DMS153 (cell line): ENCODE measurements at regions not wholly inside any gene's neighbourhood (a gene's known extent, or its start where the extent isn't known, plus 50 kb on each side); places are given as distances from the start of the nearest gene placed in this dataset.
"Not testable (repeated sequence)": the region's sequence is repeated elsewhere in the genome, so short reads cannot be mapped to it uniquely, and the experiment has no call there.

Experiments
- DNase-seq: peaks from one replicate; lab custom pipeline; 2025; lab: John Stamatoyannopoulos, UW

DNA sequence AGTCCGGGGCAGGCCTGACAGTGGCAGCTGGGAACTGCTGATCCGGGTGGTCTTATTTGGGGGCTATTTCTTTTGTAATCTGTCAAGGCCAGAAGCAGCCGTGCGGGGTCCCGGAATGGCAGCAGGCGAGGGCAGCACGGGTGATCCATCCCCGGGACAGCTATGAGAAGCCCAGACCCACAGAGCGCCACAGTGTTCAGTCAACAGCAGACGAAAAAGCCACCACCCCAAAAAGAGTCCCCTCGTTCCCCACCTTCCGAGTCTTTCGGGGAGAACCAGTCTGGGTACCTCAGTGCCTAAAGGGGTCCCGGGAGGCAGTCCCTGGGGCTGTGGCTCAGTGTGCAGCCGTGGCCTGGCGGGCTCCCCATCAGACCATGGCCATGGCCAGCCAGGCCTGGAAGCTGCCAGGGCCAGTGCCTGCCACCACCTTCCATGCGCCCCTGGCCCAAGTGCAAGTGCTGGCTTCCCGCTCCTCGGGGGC is 125.1 kb upstream of the KCTD7 start:
- no peak for DNase-seq

DNA sequence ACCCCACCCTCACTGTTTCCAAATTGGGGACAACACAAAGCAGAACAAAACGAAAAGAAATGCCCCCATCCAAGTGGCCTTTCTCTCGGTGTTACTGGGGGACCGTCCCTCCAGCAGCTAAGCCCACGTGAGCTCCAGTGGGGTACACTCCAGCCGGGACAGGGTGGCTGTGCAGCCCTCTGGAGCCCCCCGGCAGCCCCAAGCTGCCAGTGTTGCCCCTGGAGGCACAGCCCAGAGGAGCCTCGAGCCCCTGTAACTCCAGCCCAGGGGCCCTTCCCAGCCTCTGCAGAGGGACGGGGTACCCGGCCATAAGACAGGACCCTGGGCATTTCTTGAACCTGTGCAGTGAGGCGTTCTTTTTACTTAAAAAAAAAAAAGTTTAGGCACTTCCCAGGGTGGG is 124.5 kb upstream of the KCTD7 start:
- DNase-seq = no peak

DNA sequence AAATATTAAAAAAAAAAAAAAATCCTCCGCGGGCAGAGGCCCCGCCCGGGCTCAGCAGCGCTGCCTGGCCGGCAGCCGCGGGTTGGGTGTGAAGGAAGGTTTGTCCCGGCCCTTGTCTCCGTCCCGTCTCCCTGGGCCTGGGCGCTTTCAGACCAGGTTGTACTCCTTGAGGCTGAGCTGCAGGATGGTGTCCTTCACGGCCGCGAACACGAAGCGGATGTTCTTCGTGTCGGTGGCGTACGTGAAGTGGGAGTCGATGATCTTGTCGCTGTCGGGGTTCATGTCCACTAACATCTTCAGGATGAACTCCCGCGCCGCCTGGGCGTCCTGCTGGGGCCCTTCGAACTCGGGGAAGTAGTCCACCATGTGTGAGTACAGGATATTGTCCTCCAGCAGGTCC is 123.7 kb upstream of the KCTD7 start:
- DNase-seq = no peak

DNA sequence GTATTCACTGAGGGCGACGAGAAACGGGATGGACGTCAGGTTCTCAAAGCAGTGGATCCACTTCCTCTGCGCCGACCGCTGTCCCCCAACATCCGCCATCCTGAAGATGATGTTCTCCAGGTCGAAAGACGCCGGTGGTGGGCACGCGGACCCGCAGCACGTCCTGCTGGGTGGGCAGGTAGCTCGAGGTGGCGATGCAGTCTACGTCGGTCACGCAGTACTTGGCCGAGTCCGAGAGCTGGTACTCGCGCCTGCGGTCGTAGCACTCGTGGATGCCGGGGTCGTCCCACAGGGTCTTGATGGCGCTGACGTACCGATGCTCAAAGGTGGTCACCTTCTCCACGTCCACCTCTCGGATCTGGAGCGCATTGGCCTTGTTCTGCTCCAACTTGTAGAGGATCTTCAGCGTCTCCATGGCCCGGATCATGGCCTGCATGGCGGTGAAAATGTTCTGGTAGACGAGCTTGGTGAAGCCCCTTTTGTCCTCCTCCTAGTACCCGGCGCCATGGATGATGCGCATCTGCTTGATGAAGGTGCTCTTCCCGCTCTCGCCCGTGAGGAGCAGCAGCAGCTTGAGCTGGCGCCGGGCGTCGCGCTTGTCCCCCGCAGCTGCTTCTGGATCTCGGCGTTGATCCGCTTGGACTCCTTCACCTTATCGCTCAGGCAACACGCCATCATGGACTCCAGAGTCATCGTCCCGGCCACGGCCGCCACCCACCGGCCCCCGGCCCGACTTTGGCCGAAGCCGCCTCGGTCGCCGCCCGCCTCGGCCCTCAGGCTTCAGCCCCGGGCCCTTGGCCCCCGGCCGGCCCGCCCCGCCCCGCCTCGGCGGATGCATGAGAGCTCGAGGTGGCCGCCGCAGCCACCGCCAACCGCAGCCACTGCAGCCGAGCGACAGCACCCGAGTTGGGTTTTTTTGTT is 122.9 kb upstream of the KCTD7 start:
- no peak for DNase-seq

DNA sequence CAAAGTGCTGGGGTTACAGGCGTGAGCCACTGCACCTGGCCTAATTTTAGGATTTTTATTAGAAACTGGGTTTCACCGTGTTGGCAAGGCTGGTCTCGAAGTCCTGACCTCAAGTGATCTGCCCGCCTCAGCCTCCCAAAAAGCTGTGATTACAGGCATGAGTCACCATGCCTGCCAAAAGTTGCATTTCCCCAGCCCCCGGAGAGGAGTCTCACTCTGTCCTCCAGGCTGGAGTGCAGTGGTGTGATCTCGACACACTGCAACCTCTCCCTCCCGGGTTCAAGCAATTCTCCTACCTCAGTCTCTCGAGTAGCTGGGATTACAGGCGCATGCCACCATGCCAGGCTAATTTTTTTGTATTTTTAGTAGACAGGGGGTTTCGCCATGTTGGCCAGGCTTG is 122.0 kb upstream of the KCTD7 start:
- not testable (repeated sequence) for DNase-seq

DNA sequence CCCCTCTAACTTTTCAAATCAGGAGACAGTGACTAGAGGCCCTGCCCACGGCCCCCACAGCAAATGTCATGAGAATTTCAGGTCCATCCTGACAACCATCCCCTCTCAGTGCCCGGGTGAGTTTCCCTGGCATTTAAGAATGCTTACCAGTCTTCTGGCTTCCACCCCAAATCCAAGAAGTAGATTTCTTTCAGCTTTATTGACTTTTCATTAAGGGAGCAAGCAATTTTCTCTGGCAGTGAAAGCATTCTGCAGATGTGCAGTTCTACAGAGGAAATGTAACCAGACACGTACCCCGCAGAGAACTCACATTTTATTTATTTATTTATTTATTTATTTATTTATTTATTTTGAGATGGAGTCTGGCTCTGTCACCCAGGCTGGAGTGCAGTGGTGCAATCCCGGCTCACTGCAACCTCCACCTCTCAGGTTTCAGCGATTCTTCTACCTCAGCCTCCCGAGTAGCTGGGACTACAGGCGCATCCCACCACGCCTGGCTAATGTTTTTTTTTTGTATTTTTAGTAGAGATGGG is 120.9 kb upstream of the KCTD7 start:
- DNase-seq = no peak

DNA sequence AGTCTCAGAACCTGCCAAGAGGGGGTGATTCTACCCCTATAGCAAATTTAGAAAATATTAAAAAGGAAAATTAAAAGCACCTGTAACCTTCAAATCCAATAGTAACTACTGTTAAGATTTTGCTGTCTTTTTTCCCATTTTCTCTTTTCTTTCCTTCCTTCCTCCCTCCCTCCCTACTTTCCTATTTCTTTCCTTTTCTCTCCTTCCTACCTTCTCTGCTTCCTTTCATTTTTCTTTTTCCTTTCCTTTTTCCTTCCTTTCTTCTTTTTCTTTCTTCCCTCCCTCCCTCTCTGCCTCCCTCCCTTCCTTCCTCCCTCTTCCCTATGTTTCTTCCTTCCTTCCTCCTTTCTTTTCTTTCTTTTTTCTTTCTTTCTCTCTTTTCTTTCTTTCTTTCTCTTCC is 120.2 kb upstream of the KCTD7 start:
- DNase-seq = no peak

DNA sequence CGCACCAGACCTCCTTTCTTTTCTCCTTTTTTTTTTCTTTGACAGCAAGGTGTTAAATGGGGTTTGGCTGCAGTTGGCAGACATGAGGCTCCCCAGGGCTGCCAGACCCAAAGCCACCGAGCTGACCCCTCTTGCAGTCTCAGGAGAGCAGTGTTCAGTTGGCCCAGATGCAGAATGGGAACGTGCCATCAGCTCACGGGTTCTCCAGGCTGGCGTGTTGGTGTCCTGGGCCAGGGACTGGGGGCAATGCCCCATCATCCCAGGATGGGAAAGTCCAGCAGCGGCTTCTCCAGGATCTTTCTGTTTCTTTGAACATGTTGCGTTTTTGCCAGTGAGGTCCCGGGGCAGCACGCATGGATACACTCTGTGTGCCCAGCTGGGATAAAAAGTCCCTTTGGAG is 114.6 kb upstream of the KCTD7 start:
- no peak for DNase-seq

DNA sequence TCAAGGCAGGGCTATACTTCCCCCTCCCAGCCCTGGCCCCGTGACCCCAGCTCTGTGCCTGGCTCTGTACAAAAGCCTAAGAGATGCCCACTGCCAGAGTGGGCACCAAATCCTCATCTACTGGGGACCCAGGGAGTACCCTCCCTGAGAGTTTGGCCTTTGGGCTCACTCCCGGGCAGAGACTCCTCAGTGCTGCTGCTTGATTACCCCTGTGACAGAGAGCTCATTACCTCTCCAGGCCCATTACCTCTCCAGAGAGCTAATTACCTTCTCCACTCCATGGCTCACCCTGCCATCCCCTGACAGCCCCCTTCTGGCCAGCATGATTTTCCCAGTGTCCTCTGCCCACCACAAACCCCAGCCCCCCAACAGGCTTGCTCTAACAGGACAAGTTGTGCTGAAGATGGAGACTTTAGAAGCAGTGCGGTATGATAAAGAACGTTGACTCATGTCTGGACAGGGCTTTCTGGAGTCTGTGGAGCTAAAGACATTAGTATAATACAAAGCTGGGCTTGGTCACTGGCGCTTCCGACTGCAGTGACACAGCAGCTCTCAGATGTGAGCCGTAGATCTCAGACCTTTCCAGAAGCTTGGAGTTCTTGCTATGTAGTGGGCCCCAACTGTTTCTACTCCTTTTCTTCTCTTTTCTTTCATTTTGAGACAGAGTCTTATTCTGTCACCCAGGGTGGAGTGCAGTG is 111.3 kb upstream of the KCTD7 start:
- no peak for DNase-seq

DNA sequence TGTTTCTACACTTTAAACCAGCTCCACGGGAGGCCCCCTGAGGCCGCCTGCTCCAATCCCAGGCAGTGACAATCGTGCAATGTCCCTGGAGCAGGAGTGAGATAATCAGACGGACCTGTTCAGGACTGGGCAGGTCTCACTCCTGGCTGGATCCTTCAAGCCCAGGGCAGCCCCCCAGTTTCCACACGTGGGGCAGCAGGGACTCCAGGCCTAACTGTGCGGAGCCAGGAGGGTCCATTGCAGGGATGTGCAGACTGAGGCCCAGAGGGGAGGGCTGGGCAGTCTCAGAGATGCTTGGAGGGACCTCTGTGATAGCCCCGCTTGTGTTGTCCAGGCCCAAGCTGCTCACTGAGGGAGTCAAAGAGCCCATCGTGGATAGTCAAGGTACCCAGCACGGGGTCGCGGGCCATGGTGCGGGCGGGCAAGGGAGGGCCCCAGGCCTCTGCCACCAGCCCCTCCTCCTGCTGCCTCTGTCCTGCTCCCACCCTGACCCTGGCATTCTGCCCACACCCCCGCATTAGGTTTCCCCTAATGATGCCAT is 110.5 kb upstream of the KCTD7 start:
- no peak for DNase-seq

DNA sequence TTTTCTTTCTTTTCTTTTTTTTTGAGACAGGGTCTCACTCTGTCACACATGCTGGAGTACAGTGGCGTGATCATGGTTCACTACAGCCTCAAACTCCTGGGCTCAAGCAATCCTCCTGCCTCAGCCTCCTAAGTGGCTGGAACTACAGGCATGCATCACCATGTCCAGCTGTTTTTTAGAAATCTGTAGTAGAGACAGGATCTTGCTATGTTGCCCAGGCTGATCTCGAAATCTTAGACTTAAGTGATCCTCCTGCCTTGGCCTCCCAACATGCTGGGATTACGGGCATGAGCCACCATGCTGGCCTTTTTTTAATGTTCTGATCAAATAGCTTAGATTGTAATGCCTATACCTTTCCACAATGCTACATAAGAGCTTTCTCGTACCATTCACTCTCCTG is 107.0 kb upstream of the KCTD7 start:
- no peak for DNase-seq

DNA sequence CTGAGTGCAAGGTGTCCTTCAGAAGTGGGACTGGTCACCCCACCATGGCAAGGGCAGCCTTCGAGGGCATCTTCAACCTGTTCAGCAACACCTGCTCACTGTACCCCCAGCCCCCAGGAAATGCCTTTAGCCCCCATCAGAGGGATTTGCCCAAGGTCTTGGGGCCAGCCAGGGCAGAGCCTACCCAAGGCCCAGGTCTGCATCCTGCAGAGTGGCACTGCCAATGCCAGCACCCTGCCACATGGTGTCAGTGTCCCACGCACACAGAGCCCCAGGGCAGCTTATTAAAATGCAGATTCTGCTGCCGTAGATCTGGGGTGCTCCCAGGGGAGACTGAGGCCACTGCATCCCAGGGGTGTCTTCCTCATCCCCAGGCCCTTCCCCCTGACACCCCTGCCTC is 106.2 kb upstream of the KCTD7 start:
- no peak for DNase-seq

DNA sequence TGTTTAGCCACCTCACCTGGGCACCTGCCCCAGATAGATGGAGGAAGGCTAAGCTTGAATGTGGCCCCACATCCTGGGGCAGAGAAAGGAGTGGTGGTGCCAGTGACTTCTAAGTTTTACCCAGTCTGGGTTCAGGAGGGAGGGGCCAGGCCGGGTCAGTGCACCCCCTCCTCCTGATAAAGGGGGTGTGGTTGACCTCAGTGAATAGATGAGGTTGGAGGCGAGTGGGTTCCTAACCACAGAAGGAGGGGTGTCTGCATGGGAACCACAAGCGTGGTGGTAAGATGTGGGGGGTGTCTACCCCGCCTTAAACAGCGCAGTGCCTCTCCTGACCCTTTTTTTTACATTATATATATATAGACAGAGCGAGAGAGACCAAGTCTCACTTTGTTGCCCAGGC is 105.3 kb upstream of the KCTD7 start:
- DNase-seq = no peak

DNA sequence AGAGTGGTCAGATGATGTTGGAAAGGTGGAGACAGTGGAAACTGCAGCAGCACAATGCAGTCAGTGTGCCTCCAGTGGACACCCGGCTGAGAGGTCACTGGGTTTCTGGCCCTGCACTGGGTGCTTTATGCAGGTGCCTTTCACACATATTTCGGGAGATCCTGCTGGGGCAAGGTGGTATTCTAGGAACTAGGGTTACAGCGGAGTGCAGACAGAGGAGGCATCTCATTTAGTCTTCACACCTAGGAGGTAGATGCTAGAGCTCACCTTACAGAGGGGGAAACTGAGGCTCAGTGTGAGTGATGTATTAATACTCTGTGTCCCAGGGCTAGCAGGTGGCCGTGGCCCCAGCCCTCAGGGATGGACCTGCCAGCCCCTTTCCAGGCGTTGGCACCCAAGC is 103.9 kb upstream of the KCTD7 start:
- DNase-seq = no peak

DNA sequence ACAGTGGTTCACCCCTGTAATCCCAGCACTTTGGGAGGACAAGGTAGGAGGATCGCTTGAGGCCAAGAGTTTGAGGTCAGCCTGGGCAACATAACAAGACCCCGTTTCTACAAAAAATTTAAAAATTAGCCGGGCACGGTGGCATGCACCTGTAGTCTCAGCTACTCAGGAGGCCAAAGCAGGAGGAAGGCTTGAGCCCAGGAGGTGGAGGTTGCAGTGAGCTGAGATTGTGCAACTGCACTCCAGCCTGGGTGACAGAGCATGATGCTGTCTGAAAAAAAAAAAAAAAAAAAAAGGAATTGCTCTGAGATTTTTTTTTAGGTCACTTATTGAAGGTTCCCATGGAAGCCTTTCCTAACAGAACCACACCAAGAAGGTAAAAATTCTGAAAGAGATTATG is 101.9 kb upstream of the KCTD7 start:
- DNase-seq = not testable (repeated sequence)

DNA sequence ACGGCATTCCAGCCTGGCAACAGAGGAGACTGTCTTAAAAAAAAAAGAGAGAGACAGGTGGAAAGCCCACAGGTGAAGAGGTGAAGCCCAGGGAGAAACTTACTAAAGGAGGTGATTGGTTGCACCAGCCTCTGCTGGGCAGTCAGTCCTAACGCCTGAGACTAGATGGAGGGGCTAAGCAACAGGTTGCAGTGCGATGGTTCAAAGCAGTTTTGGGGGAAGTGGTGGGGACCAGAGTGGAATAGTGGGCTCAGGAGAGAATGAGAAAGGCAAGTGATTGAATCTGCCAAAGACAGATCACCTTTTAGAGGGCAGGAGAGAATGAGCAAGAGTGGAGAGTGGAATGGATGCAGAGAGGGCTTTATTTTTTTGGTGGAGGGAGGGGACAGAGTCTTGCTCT is 100.0 kb upstream of the KCTD7 start:
- DNase-seq = no peak

DNA sequence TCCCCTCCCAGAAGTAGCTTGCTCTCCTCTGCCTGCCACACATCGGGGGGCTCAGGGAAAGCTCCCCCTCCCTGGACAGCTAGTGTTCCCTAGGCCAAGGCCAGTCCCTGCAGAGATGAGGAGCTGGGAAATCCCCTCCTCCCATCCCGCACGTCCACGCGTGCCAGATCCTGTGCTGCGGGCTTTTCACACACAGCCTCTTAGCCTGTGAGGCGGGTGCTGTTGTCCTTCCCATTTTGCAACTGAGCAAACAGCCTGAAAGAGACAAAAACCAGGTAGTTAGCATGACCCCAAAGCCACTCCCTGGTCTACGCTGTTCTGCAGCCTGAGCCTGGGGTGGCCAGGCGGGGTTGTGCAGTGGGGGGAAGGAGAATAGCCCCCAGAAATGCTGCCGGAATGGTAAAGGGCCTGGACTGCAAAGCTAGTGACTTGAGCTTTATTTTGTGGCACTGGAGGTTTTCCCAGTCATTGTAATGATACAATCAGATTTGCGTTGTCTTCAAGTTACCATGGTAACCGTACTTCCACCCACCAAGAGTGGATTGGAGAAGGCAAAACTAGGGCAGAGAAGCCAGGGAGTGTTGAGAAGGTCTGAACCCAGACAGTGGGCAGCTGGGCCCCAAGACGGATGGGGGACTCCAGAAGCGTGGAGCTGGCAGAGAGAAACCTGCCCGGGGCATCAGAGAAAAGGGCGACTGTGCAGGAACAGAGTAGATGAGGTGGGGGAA is 98.6 kb upstream of the KCTD7 start:
- DNase-seq = no peak

DNA sequence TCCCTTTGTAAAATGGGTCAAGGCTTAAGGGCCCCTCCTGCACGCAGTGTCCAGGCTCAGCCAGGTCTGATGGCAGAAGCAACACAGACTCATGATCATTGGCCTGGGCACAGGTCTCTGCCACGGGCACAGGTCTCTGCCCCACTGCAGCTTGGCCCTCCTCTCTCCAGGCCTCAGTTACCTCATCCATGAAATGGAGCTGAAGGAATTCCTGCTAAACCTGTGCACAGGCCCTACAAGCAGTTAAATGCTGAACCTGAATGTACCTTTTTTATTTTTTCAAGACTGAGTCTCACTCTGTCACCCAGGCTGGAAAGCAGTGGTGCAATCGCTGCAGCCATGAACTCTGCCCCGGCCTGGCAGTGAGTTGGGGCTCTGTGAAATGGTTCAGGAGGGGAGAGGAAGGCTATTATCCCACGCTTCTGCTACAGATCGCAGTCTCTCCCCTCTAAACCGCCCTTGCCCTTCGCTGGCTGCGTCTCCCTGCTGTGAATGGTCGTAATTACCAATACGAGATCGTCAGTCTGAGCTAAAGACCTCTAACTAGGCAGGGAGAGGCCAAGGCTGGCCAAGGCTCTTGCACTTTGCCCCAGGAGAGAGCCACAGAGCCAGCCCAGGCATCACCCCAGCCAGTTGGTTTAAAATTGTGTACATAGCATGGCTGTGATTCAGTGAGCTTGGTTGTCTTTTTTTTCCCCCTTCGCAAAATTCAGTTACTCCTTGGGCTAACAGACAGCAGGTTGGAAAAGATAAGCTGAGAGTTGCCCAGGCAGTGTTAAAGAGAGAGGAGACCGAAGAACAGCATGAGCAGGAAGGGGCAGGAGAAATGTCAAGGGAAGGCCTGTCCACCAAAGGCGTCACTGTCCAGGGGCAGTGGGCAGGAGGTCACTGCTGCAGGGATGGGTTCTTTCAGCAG is 93.0 kb upstream of the KCTD7 start:
- DNase-seq = no peak

DNA sequence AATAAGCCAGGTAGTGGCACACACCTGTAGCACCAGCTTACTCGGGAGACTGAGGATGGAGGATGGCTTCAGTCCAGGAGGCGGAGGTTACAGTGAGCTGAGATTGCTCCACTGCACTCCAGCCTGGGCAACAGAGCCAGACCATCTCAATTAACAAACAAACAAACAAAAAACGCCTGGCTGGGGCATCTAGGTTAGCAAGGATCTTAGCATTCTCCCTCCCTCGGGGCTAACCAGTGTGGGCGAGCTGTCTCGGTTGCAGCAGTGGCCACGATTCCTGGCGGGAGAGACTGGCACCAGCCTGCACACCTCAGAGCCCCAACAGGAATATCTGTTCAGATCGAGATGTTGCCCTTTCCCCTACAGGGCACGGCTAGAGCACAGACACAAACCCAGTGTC is 91.3 kb upstream of the KCTD7 start:
- DNase-seq = no peak

DNA sequence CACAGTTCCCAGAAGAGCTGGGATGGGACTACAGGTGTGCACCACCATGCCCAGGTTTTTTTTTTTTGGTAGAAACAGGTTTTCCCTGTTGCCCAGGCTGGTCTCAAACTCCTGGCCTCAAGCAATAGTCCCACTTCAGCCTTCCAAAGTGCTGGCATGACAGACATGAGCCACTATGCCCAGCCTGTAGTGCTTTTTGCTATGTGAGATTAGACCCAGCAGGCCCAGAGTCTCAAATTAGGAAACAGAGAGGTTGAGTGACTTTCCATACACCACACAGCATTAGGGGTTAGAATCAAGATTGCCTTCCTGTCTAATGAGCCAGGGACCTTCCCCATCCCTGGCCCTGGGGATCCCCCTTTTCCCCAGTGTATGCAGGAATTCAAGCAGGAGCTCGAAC is 90.8 kb upstream of the KCTD7 start:
- no peak for DNase-seq

DNA sequence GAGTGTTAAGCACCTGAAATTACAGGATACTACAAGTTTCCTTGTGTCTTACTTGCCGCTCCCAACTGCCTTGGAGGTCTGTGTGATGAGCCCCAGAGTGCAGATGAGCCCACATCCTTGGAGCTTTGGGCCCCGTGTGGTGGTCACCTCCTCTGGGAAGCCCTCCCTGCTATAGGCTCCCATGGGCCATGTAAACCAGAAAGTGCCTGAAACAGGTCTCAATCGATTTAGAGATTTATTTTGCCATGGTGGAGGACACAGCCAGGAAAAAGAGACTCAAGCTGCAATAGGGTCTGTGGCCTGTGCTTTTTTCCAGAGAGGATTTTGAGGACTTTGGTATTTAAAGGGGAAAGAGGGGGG is 89.4 kb upstream of the KCTD7 start:
- no peak for DNase-seq
